Loucy (cell line): ENCODE measurements at regions not wholly inside any gene's neighbourhood (a gene's known extent, or its start where the extent isn't known, plus 50 kb on each side); places are given as distances from the start of the nearest gene placed in this dataset.

Source experiments
- H2AFZ ChIP-seq: fragments of 200-600 bp; sonication (generic); 2 replicates; pipeline ENCODE4 v1.6.0; 2016; ENCODE audit warnings: antibody characterized with exemption, mild to moderate bottlenecking, low read length, moderate library complexity
- H3F3A ChIP-seq: fragments of 200-600 bp; 2 replicates; pipeline ENCODE4 v1.6.0; 2016; ENCODE audit warnings: antibody characterized with exemption, low read depth, mild to moderate bottlenecking
- H3K27me3 ChIP-seq: fragments of 200-600 bp; sonication (generic); 2 replicates; pipeline ENCODE4 v1.6.1; 2014; ENCODE audit warnings: low read length, mild to moderate bottlenecking; ENCODE audit not compliant: insufficient read depth, poor library complexity, severe bottlenecking
- H3K36me3 ChIP-seq: fragments of 200-600 bp; sonication (generic); 2 replicates; pipeline ENCODE4 v1.6.1; 2016; ENCODE audit warnings: low read length; ENCODE audit not compliant: insufficient read depth
- H3K4me1 ChIP-seq: fragments of 200-600 bp; sonication (generic); 2 replicates; pipeline ENCODE4 v1.5.1; 2014; ENCODE audit warnings: low read length, mild to moderate bottlenecking; ENCODE audit not compliant: insufficient read depth, poor library complexity, severe bottlenecking
- H3K4me2 ChIP-seq: fragments of 200-600 bp; sonication (generic); 2 replicates; pipeline ENCODE4 v1.6.0; 2014; ENCODE audit warnings: antibody characterized with exemption, low read length, low read depth, mild to moderate bottlenecking; ENCODE audit not compliant: poor library complexity, severe bottlenecking
- H3K4me3 ChIP-seq: fragments of 200-600 bp; sonication (generic); 2 replicates; pipeline ENCODE4 v1.5.1; 2014; ENCODE audit warnings: low read length, mild to moderate bottlenecking, mixed read lengths; ENCODE audit not compliant: poor library complexity, severe bottlenecking
- H3K79me2 ChIP-seq: fragments of 200-600 bp; sonication (generic); 2 replicates; pipeline ENCODE4 v1.6.1; 2014; ENCODE audit warnings: low read length; ENCODE audit not compliant: insufficient read depth
- H3K9ac ChIP-seq: fragments of 200-600 bp; sonication (generic); 2 replicates; pipeline ENCODE4 v1.6.0; 2014; ENCODE audit warnings: mild to moderate bottlenecking, low read depth, low read length, moderate library complexity; ENCODE audit not compliant: poor library complexity, severe bottlenecking
- H3K9me2 ChIP-seq: fragments of 200-600 bp; sonication (generic); replicated peaks from 2 replicates; pipeline ENCODE4 v1.6.1; 2016; ENCODE audit warnings: low read depth, low read length, mixed read lengths
- H3K9me3 ChIP-seq: fragments of 200-600 bp; sonication (generic); 2 replicates; pipeline ENCODE4 v1.6.1; 2014; ENCODE audit warnings: mild to moderate bottlenecking, antibody characterized with exemption, low read length, low read depth; ENCODE audit not compliant: insufficient read depth
- H4K20me1 ChIP-seq: fragments of 200-600 bp; sonication (generic); 2 replicates; pipeline ENCODE4 v1.6.0; 2014; ENCODE audit warnings: antibody characterized with exemption, low read length, mild to moderate bottlenecking; ENCODE audit not compliant: insufficient read depth, poor library complexity, severe bottlenecking
- EZH2phosphoT487 ChIP-seq: fragments of 200-600 bp; IDR thresholded peaks from 2 replicates; pipeline ENCODE4 v1.6.1; 2018; ENCODE audit warnings: antibody characterized with exemption, mild to moderate bottlenecking, moderate library complexity, borderline replicate concordance
- TF ChIP-seq, protein P1 (sequence below): fragments of 200-600 bp; sonication (generic); conservative IDR thresholded peaks from 2 replicates; pipeline ENCODE4 v1.5.1; 2014; ENCODE audit warnings: mild to moderate bottlenecking, antibody characterized with exemption, low read length

DNA sequence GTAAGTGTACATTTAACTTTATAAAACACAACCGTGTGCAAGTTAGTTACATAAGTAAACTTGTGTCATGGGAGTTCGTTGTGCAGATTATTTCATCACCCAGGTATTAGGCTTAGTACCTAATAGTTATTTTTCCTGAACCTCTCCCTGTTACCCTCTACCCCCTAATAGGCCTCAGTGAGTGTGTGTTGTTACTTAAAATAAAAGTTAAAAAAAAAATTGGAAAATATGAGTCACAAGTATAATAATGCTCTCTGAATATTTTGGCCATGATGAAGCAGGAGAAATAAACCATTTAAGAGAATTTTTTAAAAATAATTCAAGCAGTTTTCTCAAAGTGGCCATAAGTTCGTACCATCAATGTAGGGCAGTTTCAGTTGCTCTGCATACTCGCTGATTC lies 105.1 kb upstream of the GRID2 start:
- Histone ChIP-seq H4K20me1 (no peaks in the 10 kb centered on the region), H3K4me3 (no peak overlapping the region), H3K36me3 (no peaks in the 10 kb centered on the region), H3K79me2 (no peaks in the 10 kb centered on the region), H3K9me3 (no peaks in the 10 kb centered on the region), H3K9me2 (no peaks in the 10 kb centered on the region), H3K4me2 (no peak overlapping the region), H3F3A (no peaks in the 10 kb centered on the region), H3K4me1 (no peaks in the 10 kb centered on the region), H3K9ac (no peak overlapping the region), H2AFZ (no peak overlapping the region), H3K27me3 (no peaks in the 10 kb centered on the region)
- no peak for TF ChIP-seq EZH2phosphoT487
- TF ChIP-seq, protein P1, sequence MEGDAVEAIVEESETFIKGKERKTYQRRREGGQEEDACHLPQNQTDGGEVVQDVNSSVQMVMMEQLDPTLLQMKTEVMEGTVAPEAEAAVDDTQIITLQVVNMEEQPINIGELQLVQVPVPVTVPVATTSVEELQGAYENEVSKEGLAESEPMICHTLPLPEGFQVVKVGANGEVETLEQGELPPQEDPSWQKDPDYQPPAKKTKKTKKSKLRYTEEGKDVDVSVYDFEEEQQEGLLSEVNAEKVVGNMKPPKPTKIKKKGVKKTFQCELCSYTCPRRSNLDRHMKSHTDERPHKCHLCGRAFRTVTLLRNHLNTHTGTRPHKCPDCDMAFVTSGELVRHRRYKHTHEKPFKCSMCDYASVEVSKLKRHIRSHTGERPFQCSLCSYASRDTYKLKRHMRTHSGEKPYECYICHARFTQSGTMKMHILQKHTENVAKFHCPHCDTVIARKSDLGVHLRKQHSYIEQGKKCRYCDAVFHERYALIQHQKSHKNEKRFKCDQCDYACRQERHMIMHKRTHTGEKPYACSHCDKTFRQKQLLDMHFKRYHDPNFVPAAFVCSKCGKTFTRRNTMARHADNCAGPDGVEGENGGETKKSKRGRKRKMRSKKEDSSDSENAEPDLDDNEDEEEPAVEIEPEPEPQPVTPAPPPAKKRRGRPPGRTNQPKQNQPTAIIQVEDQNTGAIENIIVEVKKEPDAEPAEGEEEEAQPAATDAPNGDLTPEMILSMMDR, result no peak

DNA sequence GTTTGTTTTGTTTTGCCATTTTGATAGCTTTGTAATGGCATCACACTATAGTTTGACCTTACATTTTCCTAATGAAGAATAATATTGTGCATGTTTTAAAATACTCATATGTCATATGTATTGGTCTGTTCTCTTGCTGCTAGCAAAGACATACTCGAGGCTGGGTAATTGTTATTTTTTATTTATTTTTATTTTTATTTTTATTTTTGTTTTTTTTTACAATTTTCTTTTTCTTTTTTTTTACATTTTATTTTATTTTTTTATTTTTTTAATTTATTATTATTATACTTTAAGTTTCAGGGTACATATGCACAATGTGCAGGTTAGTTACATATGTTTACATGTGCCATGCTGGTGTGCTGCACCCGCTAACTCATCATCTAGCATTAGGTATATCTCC lies 104.6 kb upstream of the GRID2 start:
- Histone ChIP-seq H3K4me2 (no peak overlapping the region), H3K27me3 (no peaks in the 10 kb centered on the region), H3K4me1 (no peaks in the 10 kb centered on the region), H3K79me2 (no peaks in the 10 kb centered on the region), H3K36me3 (no peaks in the 10 kb centered on the region), H3K9me2 (no peaks in the 10 kb centered on the region), H2AFZ (no peak overlapping the region), H3K9ac (no peak overlapping the region), H3K4me3 (no peak overlapping the region), H3F3A (no peaks in the 10 kb centered on the region), H4K20me1 (no peaks in the 10 kb centered on the region), H3K9me3 (no peaks in the 10 kb centered on the region)
- TF ChIP-seq EZH2phosphoT487, result no peak
- TF ChIP-seq, protein P1, result no peak

DNA sequence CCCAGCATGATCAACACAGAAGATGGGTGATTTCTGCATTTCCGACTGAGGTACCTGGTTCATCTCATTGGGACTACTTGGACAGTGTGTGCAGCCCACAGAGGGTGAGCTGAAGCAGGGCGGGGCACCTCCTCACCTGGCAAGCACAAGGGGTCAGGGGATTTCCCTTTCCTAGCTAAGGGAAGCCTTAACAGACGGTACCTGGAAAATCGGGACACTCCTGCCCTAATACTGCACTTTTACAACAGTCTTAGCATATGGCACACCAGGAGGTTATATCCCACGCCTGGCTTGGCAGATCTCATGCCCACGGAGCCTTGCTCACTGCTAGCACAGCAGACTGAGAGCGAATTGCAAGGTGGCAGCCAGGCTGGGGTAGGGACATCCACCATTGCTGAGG lies 92.9 kb upstream of the GRID2 start:
- Histone ChIP-seq H3K36me3 (no peaks in the 10 kb centered on the region), H4K20me1 (no peaks in the 10 kb centered on the region), H3K27me3 (no peaks in the 10 kb centered on the region), H3K9me2 (no peaks in the 10 kb centered on the region), H3K79me2 (no peaks in the 10 kb centered on the region), H3K4me3 (no peak overlapping the region), H3F3A (no peaks in the 10 kb centered on the region), H3K9me3 (no peaks in the 10 kb centered on the region), H3K4me2 (no peak overlapping the region), H2AFZ (no peak overlapping the region), H3K4me1 (no peaks in the 10 kb centered on the region), H3K9ac (no peak overlapping the region)
- TF ChIP-seq, protein P1, result no peak
- TF ChIP-seq EZH2phosphoT487, result no peak
